HepG2 (cell line): ENCODE measurements at regions not wholly inside any gene's neighbourhood (a gene's known extent, or its start where the extent isn't known, plus 50 kb on each side); places are given as distances from the start of the nearest gene placed in this dataset.

Experiments used
- ATAC-seq: fragments of 200-7000 bp; cut with Tn5 transposase; 3 replicates; pipeline ENCODE4 v1.9.1; 2020; ENCODE audit warnings: mild to moderate bottlenecking, moderate library complexity
- BruUV-seq: library from RNA; stranded (reverse); fragments of 400-500 nt; replicated peaks from 2 replicates; lab custom pipeline; 2021; lab: Mats Ljungman, UMichigan
- CTCF ChIA-PET: fragments of 300-600 bp; formaldehyde crosslinking; extraction: SDS; loops from one replicate; lab custom pipeline; 2021; ENCODE audit warnings: low total read pairs, inconsistent platforms, low intra/inter-chr PET ratio; lab: Yijun Ruan, JAX
- POLR2A ChIA-PET: fragments of 350-600 bp; sonication (Branson Sonifier 250); formaldehyde crosslinking; loops from one replicate; lab custom pipeline; 2020; ENCODE audit warnings: antibody characterized with exemption, inconsistent platforms; lab: Yijun Ruan, JAX
- DNase-seq: peaks from one replicate; pipeline ENCODE4 v3.0.0-alpha.2; 2015; ENCODE audit warnings: low spot score
- FAIRE-seq: peaks from 3 replicates; lab custom pipeline; 2011; peaks lifted over from hg19 to GRCh38; lab: Jason Lieb, UNC
- H2AFZ ChIP-seq: one replicate; pipeline ENCODE4 v1.6.1; 2011; ENCODE audit warnings: low read length, inconsistent platforms
- H3K27ac ChIP-seq: fragments of 300-600 bp; 3 replicates; pipeline ENCODE4 v1.8.0; 2011; ENCODE audit warnings: mixed run types, mild to moderate bottlenecking, mixed read lengths, low read length, inconsistent platforms; ENCODE audit not compliant: insufficient read depth; ENCODE audit errors: extremely low read length
- H3K27me3 ChIP-seq, 2 experiments: fragments of 200-600 bp in 1 of 2; 2 replicates in 1 of 2; 3 replicates in 1 of 2; pipeline versions ENCODE4 v1.6.0 to v1.8.0; 2011; ENCODE audit warnings: low read length in 2 of 2, mild to moderate bottlenecking in 2 of 2, moderate library complexity in 2 of 2, inconsistent platforms in 1 of 2; ENCODE audit not compliant: insufficient read depth in 2 of 2, control insufficient read depth in 1 of 2
- H3K36me3 ChIP-seq, 2 experiments: fragments of 200-600 bp in 1 of 2; replicated peaks in 1 of 2; 2 replicates in 1 of 2; 3 replicates in 1 of 2; pipeline versions ENCODE4 v1.5.1 to v1.8.0; 2011; ENCODE audit warnings: low read length in 2 of 2, inconsistent platforms in 1 of 2; ENCODE audit not compliant: insufficient read depth in 2 of 2, control insufficient read depth in 1 of 2
- H3K4me1 ChIP-seq: 2 replicates; pipeline ENCODE4 v1.5.1; 2012; ENCODE audit warnings: low read length, inconsistent platforms; ENCODE audit not compliant: insufficient read depth
- H3K4me2 ChIP-seq: 2 replicates; pipeline ENCODE4 v1.6.0; 2011; ENCODE audit warnings: low read depth, low read length, inconsistent platforms
- H3K4me3 ChIP-seq, 3 experiments: fragments of 200-600 bp in 1 of 3; sonication (generic), shearing (Covaris generic) in 1 of 3; replicated peaks in 1 of 3; 2 replicates each; pipeline ENCODE4 v1.5.1; 2011 to 2016; ENCODE audit warnings: low read length in 3 of 3, inconsistent platforms in 2 of 3, low read depth in 2 of 3, mild to moderate bottlenecking in 2 of 3, control low read depth in 1 of 3, mixed read lengths in 1 of 3; ENCODE audit not compliant: insufficient read depth in 1 of 3
- H3K79me2 ChIP-seq: one replicate; pipeline ENCODE4 v1.6.1; 2011; ENCODE audit warnings: low read length, inconsistent platforms; ENCODE audit not compliant: insufficient read depth
- H3K9ac ChIP-seq: 2 replicates; pipeline ENCODE4 v1.6.0; 2011; ENCODE audit warnings: mild to moderate bottlenecking, low read depth, low read length, inconsistent platforms; ENCODE audit not compliant: insufficient read depth
- H3K9me3 ChIP-seq: 2 replicates; pipeline ENCODE4 v1.5.1; 2012; ENCODE audit warnings: mild to moderate bottlenecking, low read length
- H4K20me1 ChIP-seq: 2 replicates; pipeline ENCODE4 v1.6.0; 2011; ENCODE audit warnings: inconsistent platforms, mild to moderate bottlenecking, low read length, moderate library complexity; ENCODE audit not compliant: insufficient read depth
- ATF7 ChIP-seq, 2 experiments: fragments of 450-650 bp in 1 of 2; sonication (generic) in 1 of 2; formaldehyde crosslinking in 1 of 2; IDR thresholded peaks; 2 replicates each; pipeline versions ENCODE4 v1.4.0 to v1.6.1; 2016 to 2020; ENCODE audit warnings: antibody characterized with exemption in 1 of 2, mild to moderate bottlenecking in 1 of 2, missing genetic modification reagents in 1 of 2
- MATR3 ChIP-seq: sonication (generic); formaldehyde crosslinking; IDR thresholded peaks from 2 replicates; pipeline ENCODE4 v1.4.0; 2020; ENCODE audit warnings: missing genetic modification reagents
- RBAK ChIP-seq: sonication (generic); formaldehyde crosslinking; IDR thresholded peaks from 2 replicates; pipeline ENCODE4 v1.5.1; 2020; ENCODE audit warnings: mild to moderate bottlenecking, missing genetic modification reagents
- TBX3 ChIP-seq: fragments of 450-650 bp; IDR thresholded peaks from 2 replicates; pipeline ENCODE4 v1.6.1; 2017; ENCODE audit warnings: antibody characterized with exemption, mild to moderate bottlenecking, inconsistent platforms, borderline replicate concordance
- ZBTB20 ChIP-seq: sonication (generic); formaldehyde crosslinking; IDR thresholded peaks from 2 replicates; pipeline ENCODE4 v1.8.1; 2023; ENCODE audit warnings: missing genetic modification reagents, low read depth, mild to moderate bottlenecking, borderline replicate concordance
- ZNF260 ChIP-seq: sonication (generic); formaldehyde crosslinking; IDR thresholded peaks from 2 replicates; pipeline ENCODE4 v1.4.0; 2020; ENCODE audit warnings: missing genetic modification reagents, low read depth, mild to moderate bottlenecking, borderline replicate concordance
- ZNF33B ChIP-seq: sonication (generic); formaldehyde crosslinking; IDR thresholded peaks from 2 replicates; pipeline ENCODE4 v1.5.1; 2020; ENCODE audit warnings: mild to moderate bottlenecking, missing genetic modification reagents
- ZNF44 ChIP-seq: sonication (generic); formaldehyde crosslinking; IDR thresholded peaks from 2 replicates; pipeline ENCODE4 v1.5.1; 2020; ENCODE audit warnings: mild to moderate bottlenecking, missing genetic modification reagents
- ZNF660 ChIP-seq: sonication (generic); formaldehyde crosslinking; IDR thresholded peaks from 2 replicates; pipeline ENCODE4 v1.5.1; 2020; ENCODE audit warnings: mild to moderate bottlenecking, low read depth, missing genetic modification reagents, borderline replicate concordance
- ZNF720 ChIP-seq: sonication (generic); formaldehyde crosslinking; IDR thresholded peaks from 2 replicates; pipeline ENCODE4 v1.4.0; 2020; ENCODE audit warnings: missing genetic modification reagents
- ZNF883 ChIP-seq: sonication (generic); formaldehyde crosslinking; IDR thresholded peaks from 2 replicates; pipeline ENCODE4 v1.5.1; 2020; ENCODE audit warnings: mild to moderate bottlenecking, missing genetic modification reagents; ENCODE audit errors: not compliant biosample characterization
- ZSCAN12 ChIP-seq: sonication (generic); formaldehyde crosslinking; IDR thresholded peaks from 2 replicates; pipeline ENCODE4 v1.9.0; 2021; ENCODE audit warnings: mild to moderate bottlenecking, missing genetic modification reagents
- WGBS: methylation state at CpG from one replicate; pipeline ENCODE4 v1.1.6; 2017; ENCODE audit warnings: low lambda C conversion rate; 5-methylcytosine and 5-hydroxymethylcytosine counted together
- in situ Hi-C: cut with HindIII; loops from 2 replicates; pipeline ENCODE4 v1.10.0; 2017; ENCODE audit warnings: low pct_unique_long_range_greater_than_20kb; ENCODE audit not compliant: extremely low pct_ligation_motif_present
- intact Hi-C: fragments of 100-400 bp; cut with micrococcal nuclease; formaldehyde crosslinking; loops from one replicate; pipeline ENCODE4 v1.10.0; 2022; ENCODE audit not compliant: unreplicated experiment
- TF ChIP-seq, protein P1 (sequence below): sonication (generic); formaldehyde crosslinking; IDR thresholded peaks from 2 replicates; pipeline ENCODE4 v1.8.1; 2022; ENCODE audit warnings: mild to moderate bottlenecking, missing genetic modification reagents
- TF ChIP-seq, protein P2 (sequence below): IDR thresholded peaks from 2 replicates; pipeline ENCODE4 v1.6.1; 2016
- TF ChIP-seq, protein P3 (sequence below): sonication (generic); formaldehyde crosslinking; IDR thresholded peaks from 2 replicates; pipeline ENCODE4 v1.4.0; 2020; ENCODE audit warnings: missing genetic modification reagents

DNA sequence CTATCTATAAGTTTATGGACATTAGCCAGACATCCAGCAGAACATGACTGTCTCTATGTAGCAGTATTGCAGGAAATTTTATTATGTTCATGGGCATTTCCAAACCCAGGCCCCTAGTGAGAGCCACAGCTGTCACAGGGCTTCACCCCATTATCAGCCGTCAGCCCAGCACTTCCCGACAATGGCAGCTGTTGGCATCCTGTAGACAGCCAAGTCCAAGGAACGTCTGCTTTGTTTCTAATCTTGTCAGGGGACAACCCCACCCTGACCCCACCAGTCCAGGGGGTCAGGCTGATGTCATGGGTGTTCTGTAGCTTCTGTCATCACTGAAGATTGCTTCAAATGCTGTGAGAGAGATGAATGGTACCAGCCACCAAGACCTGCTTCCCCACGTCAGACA, 565.3 kb upstream of the BRINP1 start:
- no TSS peak for BruUV-seq
- TF ChIP-seq, protein P1, sequence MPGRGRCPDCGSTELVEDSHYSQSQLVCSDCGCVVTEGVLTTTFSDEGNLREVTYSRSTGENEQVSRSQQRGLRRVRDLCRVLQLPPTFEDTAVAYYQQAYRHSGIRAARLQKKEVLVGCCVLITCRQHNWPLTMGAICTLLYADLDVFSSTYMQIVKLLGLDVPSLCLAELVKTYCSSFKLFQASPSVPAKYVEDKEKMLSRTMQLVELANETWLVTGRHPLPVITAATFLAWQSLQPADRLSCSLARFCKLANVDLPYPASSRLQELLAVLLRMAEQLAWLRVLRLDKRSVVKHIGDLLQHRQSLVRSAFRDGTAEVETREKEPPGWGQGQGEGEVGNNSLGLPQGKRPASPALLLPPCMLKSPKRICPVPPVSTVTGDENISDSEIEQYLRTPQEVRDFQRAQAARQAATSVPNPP (CRISPR knock-in tag): no peak
- TF ChIP-seq MATR3 (CRISPR knock-in tag) (no peak), ATF7 (IDR thresholded peaks at IDR 0.05) (no peak), ATF7 (CRISPR knock-in tag; IDR thresholded peaks at IDR 0.05) (no peak), ZSCAN12 (no peak), ZNF44 (CRISPR knock-in tag) (no peak), ZNF260 (CRISPR knock-in tag) (no peak), ZNF33B (CRISPR knock-in tag) (no peak), RBAK (CRISPR knock-in tag) (no peak), TBX3 (no peak), ZNF883 (CRISPR knock-in tag) (no peak), ZNF660 (CRISPR knock-in tag) (no peak), ZBTB20 (no peak), ZNF720 (no peak)
- TF ChIP-seq, protein P2, sequence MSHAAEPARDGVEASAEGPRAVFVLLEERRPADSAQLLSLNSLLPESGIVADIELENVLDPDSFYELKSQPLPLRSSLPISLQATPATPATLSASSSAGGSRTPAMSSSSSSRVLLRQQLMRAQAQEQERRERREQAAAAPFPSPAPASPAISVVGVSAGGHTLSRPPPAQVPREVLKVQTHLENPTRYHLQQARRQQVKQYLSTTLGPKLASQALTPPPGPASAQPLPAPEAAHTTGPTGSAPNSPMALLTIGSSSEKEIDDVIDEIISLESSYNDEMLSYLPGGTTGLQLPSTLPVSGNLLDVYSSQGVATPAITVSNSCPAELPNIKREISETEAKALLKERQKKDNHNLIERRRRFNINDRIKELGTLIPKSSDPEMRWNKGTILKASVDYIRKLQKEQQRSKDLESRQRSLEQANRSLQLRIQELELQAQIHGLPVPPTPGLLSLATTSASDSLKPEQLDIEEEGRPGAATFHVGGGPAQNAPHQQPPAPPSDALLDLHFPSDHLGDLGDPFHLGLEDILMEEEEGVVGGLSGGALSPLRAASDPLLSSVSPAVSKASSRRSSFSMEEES (CRISPR knock-in tag): no peak
- TF ChIP-seq, protein P3, sequence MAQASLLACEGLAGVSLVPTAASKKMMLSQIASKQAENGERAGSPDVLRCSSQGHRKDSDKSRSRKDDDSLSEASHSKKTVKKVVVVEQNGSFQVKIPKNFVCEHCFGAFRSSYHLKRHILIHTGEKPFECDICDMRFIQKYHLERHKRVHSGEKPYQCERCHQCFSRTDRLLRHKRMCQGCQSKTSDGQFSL (CRISPR knock-in tag): no peak
- TF ChIP-seq, all 625 proteins: peak for 0
- Histone ChIP-seq H3K4me3 (no peak overlapping the region), H3K9ac (no peak overlapping the region), H3K4me2 (no peak overlapping the region), H3K4me1 (no peaks in the 10 kb centered on the region), H3K27ac (no peak overlapping the region), H2AFZ (no peak overlapping the region), H3K36me3 (no peaks in the 10 kb centered on the region), H4K20me1 (no peaks in the 10 kb centered on the region), H3K79me2 (no peaks in the 10 kb centered on the region), H3K27me3 (no peaks in the 10 kb centered on the region), H3K9me3 (no peaks in the 10 kb centered on the region)
- FAIRE-seq: no peak
- in situ Hi-C loops: no loop called here
- no peak for ATAC-seq
- 10% methylated on average over 2 of the region's 4 CpGs for WGBS
- intact Hi-C loops: no loop called here
- POLR2A ChIA-PET: no interaction called here
- CTCF ChIA-PET: no interaction called here
- no peak for DNase-seq
